ENCODE measurements at regions not wholly inside any gene's neighbourhood (a gene's known extent, or its start where the extent isn't known, plus 50 kb on each side); places are given as distances from the start of the nearest gene placed in this dataset.

- Histone ChIP-seq H2AFZ (ENCODE audit: low read depth, low read length) (no peak overlapping the region), H3K79me2 (ENCODE audit: insufficient read depth, low read length) (no peaks in the 10 kb centered on the region), H3K9me3 (ENCODE audit: insufficient read depth, low read depth, low read length) (no peaks in the 10 kb centered on the region), H3K9ac (ENCODE audit: low read length) (no peak overlapping the region), H4K20me1 (ENCODE audit: insufficient read depth, low read length) (no peaks in the 10 kb centered on the region), H3K4me2 (ENCODE audit: low read length) (no peak overlapping the region), H3K27me3 (ENCODE audit: insufficient read depth, low read length) (no peaks in the 10 kb centered on the region), H3K27ac (ENCODE audit: low read depth, low read length) (no peak overlapping the region), H3K4me1 (ENCODE audit: insufficient read depth, low read length) (no peaks in the 10 kb centered on the region), H3K4me3 (ENCODE audit: insufficient read depth, low read depth, low read length) (no peak overlapping the region), H3K36me3 (ENCODE audit: insufficient read depth, low read length) (no peaks in the 10 kb centered on the region)
- no peak for DNase-seq (ENCODE audit: low read depth)
- Mint-ChIP-seq H3K4me1 (ENCODE audit: low read depth, unreplicated experiment) (peaks cover 1% of the 10 kb centered on the region), H3K36me3 (ENCODE audit: low read depth, unreplicated experiment) (no peaks in the 10 kb centered on the region), H3K27me3 (ENCODE audit: low read depth, unreplicated experiment) (peaks cover 12% of the 10 kb centered on the region), H3K9me3 (ENCODE audit: unreplicated experiment) (peaks cover 5% of the 10 kb centered on the region), H3K4me3 (ENCODE audit: unreplicated experiment) (no peak overlapping the region), H3K27ac (ENCODE audit: unreplicated experiment) (no peak overlapping the region)
- no peak for FAIRE-seq
- TF ChIP-seq EZH2 (IDR thresholded peaks at IDR 0.05; ENCODE audit: insufficient read depth, low read length): no peak
- TF ChIP-seq CTCF (IDR thresholded peaks at IDR 0.05; ENCODE audit: insufficient read depth, low read depth, low read length): no peak
Measured at GRCh38 chr6:149154261-149154821, 163.2 kb upstream of the TAB2 start.

DNA sequence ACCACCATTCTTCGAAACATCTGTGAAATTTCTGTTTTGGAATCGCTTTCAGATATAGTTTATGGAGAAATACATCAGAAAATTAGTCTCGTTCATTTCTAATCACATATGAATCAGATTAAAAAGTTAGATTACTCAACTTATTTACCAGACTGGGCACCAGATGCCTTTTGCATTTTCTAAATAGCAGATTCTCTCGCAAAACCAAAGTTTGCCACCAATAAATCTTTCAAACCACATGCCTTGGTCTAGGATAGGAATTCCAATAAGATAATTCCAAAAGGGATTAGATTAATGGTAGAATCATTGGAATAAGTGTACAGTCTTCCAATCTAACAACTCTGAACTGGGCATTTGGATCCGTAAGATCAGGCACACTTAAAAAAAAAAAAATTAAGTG lies 160.4 kb upstream of the TAB2 start:
- Mint-ChIP-seq H3K27me3 (ENCODE audit: low read depth, unreplicated experiment) (peaks cover 10% of the 10 kb centered on the region), H3K36me3 (ENCODE audit: low read depth, unreplicated experiment) (no peaks in the 10 kb centered on the region), H3K4me1 (ENCODE audit: low read depth, unreplicated experiment) (peaks cover 1% of the 10 kb centered on the region), H3K9me3 (ENCODE audit: unreplicated experiment) (peaks cover 3% of the 10 kb centered on the region), H3K4me3 (ENCODE audit: unreplicated experiment) (no peak overlapping the region), H3K27ac (ENCODE audit: unreplicated experiment) (no peak overlapping the region)
- TF ChIP-seq EZH2 (IDR thresholded peaks at IDR 0.05; ENCODE audit: insufficient read depth, low read length) (no peak), CTCF (IDR thresholded peaks at IDR 0.05; ENCODE audit: insufficient read depth, low read depth, low read length) (no peak)
- H3K9me3 ChIP-seq (ENCODE audit: insufficient read depth, low read depth, low read length): no peaks in the 10 kb centered on the region
- no peaks in the 10 kb centered on the region for H3K27me3 ChIP-seq (ENCODE audit: insufficient read depth, low read length)
- no peak overlapping the region for H2AFZ ChIP-seq (ENCODE audit: low read depth, low read length)
- H4K20me1 ChIP-seq (ENCODE audit: insufficient read depth, low read length): no peaks in the 10 kb centered on the region
- H3K36me3 ChIP-seq (ENCODE audit: insufficient read depth, low read length): no peaks in the 10 kb centered on the region
- H3K4me3 ChIP-seq (ENCODE audit: insufficient read depth, low read depth, low read length): no peak overlapping the region
- FAIRE-seq (no peak), DNase-seq (ENCODE audit: low read depth) (no peak)
- H3K9ac ChIP-seq (ENCODE audit: low read length): no peak overlapping the region
- no peaks in the 10 kb centered on the region for H3K4me1 ChIP-seq (ENCODE audit: insufficient read depth, low read length)
- no peaks in the 10 kb centered on the region for H3K79me2 ChIP-seq (ENCODE audit: insufficient read depth, low read length)
- H3K27ac ChIP-seq (ENCODE audit: low read depth, low read length): no peak overlapping the region
- H3K4me2 ChIP-seq (ENCODE audit: low read length): no peak overlapping the region

GRCh38 chr6:149158076-149158475 lies 159.4 kb upstream of the TAB2 start:
- H3K36me3 ChIP-seq (ENCODE audit: insufficient read depth, low read length): no peaks in the 10 kb centered on the region
- H3K9me3 Mint-ChIP-seq (ENCODE audit: unreplicated experiment): peaks cover 3% of the 10 kb centered on the region
- H3K4me1 ChIP-seq (ENCODE audit: insufficient read depth, low read length): no peaks in the 10 kb centered on the region
- H3K4me1 Mint-ChIP-seq (ENCODE audit: low read depth, unreplicated experiment): peaks cover 1% of the 10 kb centered on the region
- H3K27ac ChIP-seq (ENCODE audit: low read depth, low read length): no peak overlapping the region
- TF ChIP-seq CTCF (IDR thresholded peaks at IDR 0.05; ENCODE audit: insufficient read depth, low read depth, low read length): no peak
- no peak for TF ChIP-seq EZH2 (IDR thresholded peaks at IDR 0.05; ENCODE audit: insufficient read depth, low read length)
- no peak overlapping the region for H3K4me2 ChIP-seq (ENCODE audit: low read length)
- no peak overlapping the region for H2AFZ ChIP-seq (ENCODE audit: low read depth, low read length)
- peaks cover 10% of the 10 kb centered on the region for H3K27me3 Mint-ChIP-seq (ENCODE audit: low read depth, unreplicated experiment)
- H3K36me3 Mint-ChIP-seq (ENCODE audit: low read depth, unreplicated experiment): no peaks in the 10 kb centered on the region
- no peaks in the 10 kb centered on the region for H3K79me2 ChIP-seq (ENCODE audit: insufficient read depth, low read length)
- no peak overlapping the region for H3K27ac Mint-ChIP-seq (ENCODE audit: unreplicated experiment)
- no peak for FAIRE-seq
- H3K9ac ChIP-seq (ENCODE audit: low read length): no peak overlapping the region
- no peaks in the 10 kb centered on the region for H3K9me3 ChIP-seq (ENCODE audit: insufficient read depth, low read depth, low read length)
- no peak overlapping the region for H3K4me3 ChIP-seq (ENCODE audit: insufficient read depth, low read depth, low read length)
- no peak overlapping the region for H3K4me3 Mint-ChIP-seq (ENCODE audit: unreplicated experiment)
- no peaks in the 10 kb centered on the region for H3K27me3 ChIP-seq (ENCODE audit: insufficient read depth, low read length)
- DNase-seq (ENCODE audit: low read depth): no peak
- H4K20me1 ChIP-seq (ENCODE audit: insufficient read depth, low read length): no peaks in the 10 kb centered on the region

Data from astrocyte (in vitro differentiated cells and primary cell).